ENCODE measurements at regions not wholly inside any gene's neighbourhood (a gene's known extent, or its start where the extent isn't known, plus 50 kb on each side); places are given as distances from the start of the nearest gene placed in this dataset.
"Not testable (repeated sequence)": the region's sequence is repeated elsewhere in the genome, so short reads cannot be mapped to it uniquely, and the experiment has no call there.

DNA sequence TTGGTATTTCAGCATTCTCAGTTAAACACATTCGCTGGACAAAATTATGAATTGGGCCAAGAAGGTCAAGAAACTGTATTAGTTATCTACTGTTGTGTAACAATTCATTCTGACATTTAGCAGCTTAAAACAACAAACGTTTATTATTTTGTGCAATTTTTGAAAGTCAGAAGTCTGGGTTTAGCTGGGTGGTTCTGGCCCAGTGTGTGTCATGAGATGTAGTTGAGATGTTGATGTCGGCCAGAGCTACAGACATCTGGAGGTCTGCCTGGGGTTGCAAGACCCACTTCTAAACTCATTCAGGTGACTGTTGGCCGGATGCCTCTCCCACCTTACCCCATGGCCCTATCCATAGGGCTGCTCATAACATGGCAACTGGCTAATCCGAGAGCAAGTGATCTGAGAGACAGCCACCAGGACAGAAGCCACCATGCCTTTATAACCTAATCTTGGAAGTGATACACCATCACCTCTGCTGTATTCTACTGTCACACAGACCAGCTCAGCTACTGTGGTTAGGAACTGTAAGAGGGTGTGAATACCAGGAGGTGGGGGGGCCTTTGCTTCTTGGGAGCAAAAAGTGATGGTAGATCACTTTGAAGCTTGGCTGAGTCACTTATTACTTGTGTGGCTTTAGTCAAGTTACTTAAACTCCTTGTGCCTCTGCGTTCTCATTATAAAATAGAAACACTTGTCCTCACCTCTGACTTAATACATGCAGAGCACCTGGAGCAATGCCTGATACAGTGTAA, 217.0 kb upstream of the MYLIP start:
- peaks cover 18% of the 10 kb centered on the region for H3K4me1 Mint-ChIP-seq (ENCODE audit: low read depth, unreplicated experiment)
- no peak for DNase-seq
- BruUV-seq (replicated peaks) = no TSS peak
- no peaks in the 10 kb centered on the region for H3K9me3 Mint-ChIP-seq (ENCODE audit: low read depth, unreplicated experiment)
- intact Hi-C loops (cut with micrococcal nuclease; ENCODE audit: unreplicated experiment) = no loop called here
- TF ChIP-seq, protein P1, sequence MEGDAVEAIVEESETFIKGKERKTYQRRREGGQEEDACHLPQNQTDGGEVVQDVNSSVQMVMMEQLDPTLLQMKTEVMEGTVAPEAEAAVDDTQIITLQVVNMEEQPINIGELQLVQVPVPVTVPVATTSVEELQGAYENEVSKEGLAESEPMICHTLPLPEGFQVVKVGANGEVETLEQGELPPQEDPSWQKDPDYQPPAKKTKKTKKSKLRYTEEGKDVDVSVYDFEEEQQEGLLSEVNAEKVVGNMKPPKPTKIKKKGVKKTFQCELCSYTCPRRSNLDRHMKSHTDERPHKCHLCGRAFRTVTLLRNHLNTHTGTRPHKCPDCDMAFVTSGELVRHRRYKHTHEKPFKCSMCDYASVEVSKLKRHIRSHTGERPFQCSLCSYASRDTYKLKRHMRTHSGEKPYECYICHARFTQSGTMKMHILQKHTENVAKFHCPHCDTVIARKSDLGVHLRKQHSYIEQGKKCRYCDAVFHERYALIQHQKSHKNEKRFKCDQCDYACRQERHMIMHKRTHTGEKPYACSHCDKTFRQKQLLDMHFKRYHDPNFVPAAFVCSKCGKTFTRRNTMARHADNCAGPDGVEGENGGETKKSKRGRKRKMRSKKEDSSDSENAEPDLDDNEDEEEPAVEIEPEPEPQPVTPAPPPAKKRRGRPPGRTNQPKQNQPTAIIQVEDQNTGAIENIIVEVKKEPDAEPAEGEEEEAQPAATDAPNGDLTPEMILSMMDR (IDR thresholded peaks at IDR 0.05; ENCODE audit: unreplicated experiment) = no peak
- no peaks in the 10 kb centered on the region for H3K36me3 Mint-ChIP-seq (ENCODE audit: insufficient read depth, unreplicated experiment)
- CTCF ChIA-PET = no interaction called here
- H3K27me3 Mint-ChIP-seq (ENCODE audit: unreplicated experiment) = no peaks in the 10 kb centered on the region
- H3K4me3 Mint-ChIP-seq (ENCODE audit: low read depth, unreplicated experiment) = no peak overlapping the region
- no peak overlapping the region for H3K27ac Mint-ChIP-seq (ENCODE audit: unreplicated experiment)

DNA sequence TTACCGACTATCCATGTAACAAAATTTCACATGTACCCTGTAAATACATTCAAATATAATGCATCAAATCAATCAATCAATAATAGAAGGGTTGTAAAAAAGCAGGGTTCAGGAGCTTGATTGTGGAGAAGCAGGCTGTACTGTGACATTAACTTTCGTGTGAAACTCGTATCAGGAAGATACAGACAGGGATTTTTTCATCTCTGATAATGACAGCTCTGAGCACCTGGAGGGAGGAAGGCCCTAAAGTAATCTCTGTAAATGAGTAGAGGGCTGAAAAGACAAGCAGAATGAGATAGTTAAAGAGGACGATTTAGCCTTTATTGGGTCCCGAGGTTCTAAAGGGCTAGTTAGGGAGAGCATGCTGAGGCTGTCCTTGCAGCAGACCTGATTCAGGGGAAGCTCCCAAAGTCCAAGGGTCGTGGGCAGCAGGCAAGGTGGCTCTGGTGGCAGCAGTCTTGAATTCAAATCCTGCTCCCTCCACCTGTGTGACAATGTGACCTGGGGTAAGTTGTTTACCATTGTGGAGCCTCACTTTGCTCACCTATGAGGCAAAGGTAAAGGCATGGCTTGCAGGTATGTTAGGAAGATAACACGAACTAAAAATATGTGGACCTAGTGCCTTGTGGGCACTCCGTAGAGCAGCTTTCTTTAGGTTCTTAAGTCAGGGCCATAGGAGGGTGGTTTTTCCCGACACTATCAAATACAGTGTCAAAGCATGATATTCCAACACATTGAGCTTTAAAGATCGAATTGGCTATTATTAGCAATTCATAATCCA, 219.4 kb upstream of the MYLIP start:
- H3K27me3 Mint-ChIP-seq (ENCODE audit: unreplicated experiment) = no peaks in the 10 kb centered on the region
- BruUV-seq (replicated peaks) = no TSS peak
- H3K4me3 Mint-ChIP-seq (ENCODE audit: low read depth, unreplicated experiment) = no peak overlapping the region
- H3K27ac Mint-ChIP-seq (ENCODE audit: unreplicated experiment) = peak overlapping the region; percentile 69
- TF ChIP-seq, protein P1 (IDR thresholded peaks at IDR 0.05; ENCODE audit: unreplicated experiment) = no peak
- DNase-seq = no peak
- intact Hi-C loops (cut with micrococcal nuclease; ENCODE audit: unreplicated experiment) = loop anchor here (5.0 kb wide), 1 partner anchor 273 kb away; no protein-coding TSS in a partner anchor
- CTCF ChIA-PET = no interaction called here
- H3K36me3 Mint-ChIP-seq (ENCODE audit: insufficient read depth, unreplicated experiment) = no peaks in the 10 kb centered on the region
- peaks cover 38% of the 10 kb centered on the region for H3K4me1 Mint-ChIP-seq (ENCODE audit: low read depth, unreplicated experiment)
- H3K9me3 Mint-ChIP-seq (ENCODE audit: low read depth, unreplicated experiment) = no peaks in the 10 kb centered on the region

DNA sequence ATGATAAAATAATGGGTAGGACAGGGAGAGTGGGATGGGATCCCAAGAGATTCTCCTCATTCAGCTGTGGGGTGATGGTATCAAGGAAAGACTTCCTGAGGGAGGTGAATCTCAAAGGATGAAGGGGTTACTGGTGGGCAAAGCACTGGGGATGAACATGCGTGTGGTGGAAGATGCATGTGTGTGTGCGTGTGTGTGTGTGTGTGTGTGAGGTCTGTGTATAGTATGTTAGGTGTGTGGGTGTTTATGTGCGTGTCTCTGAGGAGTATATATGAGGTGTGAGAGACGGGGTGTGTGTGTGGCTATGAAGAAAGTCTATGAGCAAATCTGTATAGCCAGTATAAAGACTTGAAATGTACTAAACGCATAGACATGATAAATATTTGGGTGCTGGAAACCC, 220.0 kb upstream of the MYLIP start:
- intact Hi-C loops (cut with micrococcal nuclease; ENCODE audit: unreplicated experiment) = loop anchor here (5.0 kb wide), 1 partner anchor 273 kb away; no protein-coding TSS in a partner anchor
- TF ChIP-seq, protein P1 (IDR thresholded peaks at IDR 0.05; ENCODE audit: unreplicated experiment) = no peak
- CTCF ChIA-PET = interaction anchor here (0.7 to 1.2 kb wide), 2 partner anchors 15 to 35 kb away, joined by 3 read pairs; no protein-coding TSS in a partner anchor
- Mint-ChIP-seq H3K4me3 (ENCODE audit: low read depth, unreplicated experiment) (no peak overlapping the region), H3K27ac (ENCODE audit: unreplicated experiment) (peak overlapping the region; percentile 69), H3K27me3 (ENCODE audit: unreplicated experiment) (no peaks in the 10 kb centered on the region), H3K4me1 (ENCODE audit: low read depth, unreplicated experiment) (peaks cover 44% of the 10 kb centered on the region), H3K9me3 (ENCODE audit: low read depth, unreplicated experiment) (no peaks in the 10 kb centered on the region), H3K36me3 (ENCODE audit: insufficient read depth, unreplicated experiment) (no peaks in the 10 kb centered on the region)
- no peak for DNase-seq
- no TSS peak for BruUV-seq (replicated peaks)

DNA sequence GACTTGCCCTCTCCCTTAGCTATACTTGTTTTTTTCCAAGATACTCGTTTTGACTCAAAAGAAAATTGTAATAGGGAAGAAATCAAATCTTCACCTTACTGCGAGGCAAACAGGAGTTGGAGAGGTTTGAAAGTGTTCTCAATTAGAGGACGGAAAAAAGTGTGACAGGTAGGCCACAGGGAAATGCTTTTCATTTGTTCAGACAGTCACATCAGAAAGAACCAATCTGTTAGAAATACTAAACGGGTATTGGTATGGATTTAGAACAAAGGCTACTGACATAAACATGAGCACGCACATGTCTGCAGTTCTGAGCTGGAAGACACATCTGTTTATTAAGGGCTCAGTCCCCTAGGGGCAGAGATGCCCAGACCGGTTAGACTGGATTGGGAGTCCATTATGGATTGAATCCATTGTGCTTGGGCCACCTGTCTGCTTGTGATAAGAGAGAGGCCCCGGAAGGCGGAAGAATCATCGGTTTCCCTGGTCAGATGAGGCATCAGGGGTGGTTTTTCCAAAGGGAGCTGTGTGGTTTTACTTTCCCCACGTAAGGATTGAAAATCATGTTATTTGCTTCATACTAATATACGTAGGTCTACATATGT, 220.9 kb upstream of the MYLIP start:
- H3K27ac Mint-ChIP-seq (ENCODE audit: unreplicated experiment) = peak overlapping the region; percentile 69

DNA sequence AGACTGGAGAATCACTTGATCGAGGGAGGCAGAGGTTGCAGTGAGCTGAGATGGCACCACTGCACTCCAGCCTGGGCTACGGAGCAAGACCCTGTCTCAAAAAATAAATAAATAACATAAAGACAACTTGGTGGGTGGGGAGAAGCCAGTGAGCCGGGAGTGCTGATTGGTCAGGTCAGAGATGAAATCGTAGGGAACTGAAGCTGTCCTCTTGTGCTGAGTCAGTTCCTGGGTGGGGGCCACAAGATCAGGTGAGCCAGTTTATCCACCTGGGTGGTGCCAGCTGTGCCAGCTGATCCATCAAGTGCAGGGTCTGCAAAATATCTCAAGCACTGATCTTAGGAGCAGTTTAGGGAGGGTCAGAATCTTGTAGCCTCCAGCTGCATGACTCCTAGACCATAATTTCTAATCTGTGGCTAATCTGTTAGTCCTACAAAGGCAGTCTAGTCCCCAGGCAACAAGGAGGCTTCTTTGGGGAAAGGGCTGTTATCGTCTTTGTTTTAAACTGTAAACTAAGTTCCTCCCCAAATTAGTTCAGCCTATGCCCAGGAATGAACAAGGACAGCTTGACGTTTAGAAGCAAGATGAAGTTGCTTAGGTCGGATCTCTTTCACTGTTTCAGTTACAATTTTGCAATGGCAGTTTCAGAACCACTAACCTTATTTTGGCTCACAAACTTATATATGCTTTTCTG, 221.5 kb upstream of the MYLIP start:
- Mint-ChIP-seq H3K27ac (ENCODE audit: unreplicated experiment) (peak overlapping the region; percentile 69), H3K4me1 (ENCODE audit: low read depth, unreplicated experiment) (peaks cover 45% of the 10 kb centered on the region)
- not testable (repeated sequence) for DNase-seq; H3K27me3 Mint-ChIP-seq (ENCODE audit: unreplicated experiment); BruUV-seq (replicated peaks); H3K36me3 Mint-ChIP-seq (ENCODE audit: insufficient read depth, unreplicated experiment); H3K4me3 Mint-ChIP-seq (ENCODE audit: low read depth, unreplicated experiment); H3K9me3 Mint-ChIP-seq (ENCODE audit: low read depth, unreplicated experiment)
- CTCF ChIA-PET = interaction anchor here (1.2 kb wide), 1 partner anchor 13 kb away, joined by 3 read pairs; no protein-coding TSS in a partner anchor
- intact Hi-C loops (cut with micrococcal nuclease; ENCODE audit: unreplicated experiment) = loop anchor here (5.0 kb wide), 1 partner anchor 275 kb away; no protein-coding TSS in a partner anchor

More for the DNA sequence above, 220.9 kb upstream of the MYLIP start:
- H3K36me3 Mint-ChIP-seq (ENCODE audit: insufficient read depth, unreplicated experiment) = no peaks in the 10 kb centered on the region
- intact Hi-C loops (cut with micrococcal nuclease; ENCODE audit: unreplicated experiment) = loop anchor here (5.0 kb wide), 1 partner anchor 274 kb away; no protein-coding TSS in a partner anchor
- H3K27me3 Mint-ChIP-seq (ENCODE audit: unreplicated experiment) = no peaks in the 10 kb centered on the region
- H3K4me3 Mint-ChIP-seq (ENCODE audit: low read depth, unreplicated experiment) = no peak overlapping the region
- CTCF ChIA-PET = interaction anchor here (0.7 to 1.2 kb wide), 2 partner anchors 14 to 36 kb away, joined by 3 read pairs; no protein-coding TSS in a partner anchor
- BruUV-seq (replicated peaks) = no TSS peak
- TF ChIP-seq, protein P1 (IDR thresholded peaks at IDR 0.05; ENCODE audit: unreplicated experiment) = no peak
- H3K4me1 Mint-ChIP-seq (ENCODE audit: low read depth, unreplicated experiment) = peaks cover 45% of the 10 kb centered on the region
- DNase-seq = peak; percentile 72
- H3K9me3 Mint-ChIP-seq (ENCODE audit: low read depth, unreplicated experiment) = no peaks in the 10 kb centered on the region
